ENCODE measurements at regions not wholly inside any gene's neighbourhood (a gene's known extent, or its start where the extent isn't known, plus 50 kb on each side); places are given as distances from the start of the nearest gene placed in this dataset.

- no peak for TF ChIP-seq REST (IDR thresholded peaks at IDR 0.05; ENCODE audit: insufficient read depth in 1 of 2, low read depth in 2 of 2, low read length in 2 of 2)
- no peak for TF ChIP-seq POLR2AphosphoS5 (IDR thresholded peaks at IDR 0.05; ENCODE audit: low read depth, low read length)
- TF ChIP-seq TAF1 (IDR thresholded peaks at IDR 0.05; ENCODE audit: borderline replicate concordance, insufficient read depth, low read length) = no peak
These were observed 129.8 kb downstream of the TBX19 start for GRCh38 chr1:168410464-168410863.
